Bronchial epithelial cell (primary cell): ENCODE measurements at regions not wholly inside any gene's neighbourhood (a gene's known extent, or its start where the extent isn't known, plus 50 kb on each side); places are given as distances from the start of the nearest gene placed in this dataset.

ENCODE experiments used
- DNase-seq: peaks from one replicate; pipeline ENCODE4 v3.0.0-alpha.2; 2010; ENCODE audit warnings: low read depth
- FAIRE-seq: peaks from 2 replicates; lab custom pipeline; 2011; peaks lifted over from hg19 to GRCh38; lab: Jason Lieb, UNC
- H3K27me3 ChIP-seq: 2 replicates; pipeline ENCODE4 v1.5.1; 2011; ENCODE audit warnings: low read length; ENCODE audit not compliant: control insufficient read depth, insufficient read depth
- H3K36me3 ChIP-seq: 2 replicates; pipeline ENCODE4 v1.5.1; 2011; ENCODE audit warnings: low read length; ENCODE audit not compliant: control insufficient read depth, insufficient read depth
- H3K4me3 ChIP-seq: 2 replicates; pipeline ENCODE4 v1.5.1; 2011; ENCODE audit warnings: mild to moderate bottlenecking, low read depth, low read length, control low read depth
- CTCF ChIP-seq: IDR thresholded peaks from 2 replicates; pipeline ENCODE4 v1.5.1; 2011; ENCODE audit warnings: mild to moderate bottlenecking, moderate library complexity, low read length, control low read depth, inconsistent platforms; ENCODE audit not compliant: insufficient read depth, severe bottlenecking

- no peaks in the 10 kb centered on the region for H3K27me3 ChIP-seq
- DNase-seq: no peak
- no peak for TF ChIP-seq CTCF
- no peak overlapping the region for H3K4me3 ChIP-seq
- no peaks in the 10 kb centered on the region for H3K36me3 ChIP-seq
- no peak for FAIRE-seq
Observed at GRCh38 chr7:114155116-114156110, 236.6 kb upstream of the PPP1R3A start.

GRCh38 chr7:114153700-114154099, 234.9 kb upstream of the PPP1R3A start:
- Histone ChIP-seq H3K36me3 (no peaks in the 10 kb centered on the region), H3K4me3 (no peak overlapping the region), H3K27me3 (no peaks in the 10 kb centered on the region)
- TF ChIP-seq CTCF: no peak
- FAIRE-seq: no peak
- no peak for DNase-seq

- H3K27me3 ChIP-seq: no peaks in the 10 kb centered on the region
- H3K36me3 ChIP-seq: no peaks in the 10 kb centered on the region
- no peak for TF ChIP-seq CTCF
- FAIRE-seq (no peak), DNase-seq (no peak)
- no peak overlapping the region for H3K4me3 ChIP-seq
Observed at GRCh38 chr7:114152314-114152938, 233.6 kb upstream of the PPP1R3A start.

GRCh38 chr7:114151777-114152176, 233.0 kb upstream of the PPP1R3A start:
- DNase-seq: no peak
- Histone ChIP-seq H3K27me3 (no peaks in the 10 kb centered on the region), H3K36me3 (no peaks in the 10 kb centered on the region), H3K4me3 (no peak overlapping the region)
- TF ChIP-seq CTCF: no peak
- no peak for FAIRE-seq

- no peak overlapping the region for H3K4me3 ChIP-seq
- no peak for DNase-seq
- H3K36me3 ChIP-seq: no peaks in the 10 kb centered on the region
- FAIRE-seq: no peak
- no peak for TF ChIP-seq CTCF
- H3K27me3 ChIP-seq: no peaks in the 10 kb centered on the region
Observed at GRCh38 chr7:114150689-114151088, 231.9 kb upstream of the PPP1R3A start.
